Skeletal muscle tissue (tissue), 3 donors: ENCODE measurements at regions not wholly inside any gene's neighbourhood (a gene's known extent, or its start where the extent isn't known, plus 50 kb on each side); places are given as distances from the start of the nearest gene placed in this dataset.
"Not testable (repeated sequence)": the region's sequence is repeated elsewhere in the genome, so short reads cannot be mapped to it uniquely, and the experiment has no call there.

Experiments
- H3K27ac ChIP-seq: one replicate; pipeline ENCODE4 v1.7.0; 2013; ENCODE audit warnings: mild to moderate bottlenecking, low read depth, low read length, inconsistent platforms
- H3K27me3 ChIP-seq, 3 donors: one replicate each; pipeline ENCODE4 v1.7.0; 2013; ENCODE audit warnings: low read length in 3 of 3; ENCODE audit not compliant: control insufficient read depth in 3 of 3, insufficient read depth in 3 of 3
- H3K36me3 ChIP-seq, 3 donors: one replicate each; pipeline ENCODE4 v1.7.0; 2013; ENCODE audit warnings: low read length in 3 of 3; ENCODE audit not compliant: control insufficient read depth in 3 of 3, insufficient read depth in 3 of 3
- H3K4me1 ChIP-seq, 3 donors: one replicate each; pipeline ENCODE4 v1.7.0; 2013; ENCODE audit warnings: low read length in 3 of 3, mild to moderate bottlenecking in 3 of 3; ENCODE audit not compliant: control insufficient read depth in 3 of 3, insufficient read depth in 3 of 3
- H3K4me3 ChIP-seq, 3 donors: one replicate each; pipeline ENCODE4 v1.7.0; 2013; ENCODE audit warnings: low read length in 3 of 3
- H3K9ac ChIP-seq, 3 donors: one replicate each; pipeline ENCODE4 v1.7.0; 2013; ENCODE audit warnings: low read length in 3 of 3, mild to moderate bottlenecking in 3 of 3, moderate library complexity in 2 of 3, low read depth in 1 of 3
- H3K9me3 ChIP-seq, 3 donors: one replicate each; pipeline ENCODE4 v1.7.0; 2013; ENCODE audit warnings: low read length in 3 of 3; ENCODE audit not compliant: control insufficient read depth in 3 of 3
- donor health status: Osteomylitis.

GRCh38 chr2:72021371-72021770, 126.3 kb downstream of the CYP26B1 start:
- not testable (repeated sequence) for H3K4me1 ChIP-seq, H3K27ac ChIP-seq

GRCh38 chr2:72015266-72015665, 132.4 kb downstream of the CYP26B1 start:
- no peaks in the 10 kb centered on the region for H3K4me1 ChIP-seq
- H3K27ac ChIP-seq: no peak overlapping the region
- no peak overlapping the region for H3K9ac ChIP-seq
- no peak overlapping the region for H3K4me3 ChIP-seq
- no peaks in the 10 kb centered on the region for H3K36me3 ChIP-seq
- no peaks in the 10 kb centered on the region for H3K9me3 ChIP-seq
- H3K27me3 ChIP-seq: peaks cover 0 to 10% (median 7%) of the 10 kb centered on the region in 3 donors

More at GRCh38 chr2:72021371-72021770, 126.3 kb downstream of the CYP26B1 start:
- not testable (repeated sequence) for H3K36me3 ChIP-seq, H3K9me3 ChIP-seq, H3K4me3 ChIP-seq, H3K9ac ChIP-seq, H3K27me3 ChIP-seq

- Histone ChIP-seq H3K9ac (no peak overlapping the region), H3K4me3 (no peak overlapping the region)
Measured at GRCh38 chr2:72014831-72015230, 132.8 kb downstream of the CYP26B1 start.

GRCh38 chr2:72013726-72014125, 133.9 kb downstream of the CYP26B1 start:
- Histone ChIP-seq H3K27ac (no peak overlapping the region), H3K27me3 (peaks cover 0 to 10% (median 7%) of the 10 kb centered on the region in 3 donors), H3K9me3 (no peaks in the 10 kb centered on the region)

More at GRCh38 chr2:72014831-72015230, 132.8 kb downstream of the CYP26B1 start:
- peaks cover 0 to 10% (median 7%) of the 10 kb centered on the region in 3 donors for H3K27me3 ChIP-seq
- no peak overlapping the region for H3K27ac ChIP-seq
- H3K36me3 ChIP-seq: no peaks in the 10 kb centered on the region
- H3K9me3 ChIP-seq: no peaks in the 10 kb centered on the region
- no peaks in the 10 kb centered on the region for H3K4me1 ChIP-seq

GRCh38 chr2:72012886-72013574, 134.6 kb downstream of the CYP26B1 start:
- Histone ChIP-seq H3K36me3 (no peaks in the 10 kb centered on the region), H3K27ac (no peak overlapping the region), H3K9ac (no peak overlapping the region), H3K9me3 (no peaks in the 10 kb centered on the region), H3K4me3 (no peak overlapping the region), H3K27me3 (peaks cover 0 to 10% (median 7%) of the 10 kb centered on the region in 3 donors), H3K4me1 (no peaks in the 10 kb centered on the region)

More at GRCh38 chr2:72013726-72014125, 133.9 kb downstream of the CYP26B1 start:
- Histone ChIP-seq H3K36me3 (no peaks in the 10 kb centered on the region), H3K4me3 (no peak overlapping the region), H3K4me1 (no peaks in the 10 kb centered on the region), H3K9ac (no peak overlapping the region)

GRCh38 chr2:72011791-72012190, 135.9 kb downstream of the CYP26B1 start:
- Histone ChIP-seq H3K27me3 (peaks cover 0 to 10% (median 7%) of the 10 kb centered on the region in 3 donors), H3K27ac (no peak overlapping the region), H3K4me1 (no peaks in the 10 kb centered on the region), H3K36me3 (no peaks in the 10 kb centered on the region), H3K4me3 (no peak overlapping the region), H3K9me3 (no peaks in the 10 kb centered on the region), H3K9ac (no peak overlapping the region)

GRCh38 chr2:72011370-72011689, 136.3 kb downstream of the CYP26B1 start:
- Histone ChIP-seq H3K4me3 (no peak overlapping the region), H3K27ac (no peak overlapping the region), H3K27me3 (peaks cover 0 to 10% (median 7%) of the 10 kb centered on the region in 3 donors), H3K36me3 (no peaks in the 10 kb centered on the region), H3K9me3 (no peaks in the 10 kb centered on the region), H3K4me1 (no peaks in the 10 kb centered on the region), H3K9ac (no peak overlapping the region)

GRCh38 chr2:72010647-72011369, 136.9 kb downstream of the CYP26B1 start:
- Histone ChIP-seq H3K27ac (no peak overlapping the region), H3K4me3 (no peak overlapping the region), H3K9ac (no peak overlapping the region), H3K27me3 (peaks cover 0 to 10% (median 7%) of the 10 kb centered on the region in 3 donors), H3K4me1 (no peaks in the 10 kb centered on the region), H3K9me3 (no peaks in the 10 kb centered on the region), H3K36me3 (no peaks in the 10 kb centered on the region)

- H3K9me3 ChIP-seq: no peaks in the 10 kb centered on the region
- no peak overlapping the region for H3K4me3 ChIP-seq
- no peak overlapping the region for H3K27ac ChIP-seq
- H3K4me1 ChIP-seq: no peaks in the 10 kb centered on the region
- H3K36me3 ChIP-seq: no peaks in the 10 kb centered on the region
- H3K27me3 ChIP-seq: peaks cover 0 to 10% (median 7%) of the 10 kb centered on the region in 3 donors
- H3K9ac ChIP-seq: no peak overlapping the region
Measured at GRCh38 chr2:72008608-72009007, 139.1 kb downstream of the CYP26B1 start.

- Histone ChIP-seq H3K36me3 (no peaks in the 10 kb centered on the region), H3K9me3 (no peaks in the 10 kb centered on the region), H3K27me3 (peaks cover 0 to 8% (median 7%) of the 10 kb centered on the region in 3 donors), H3K4me3 (no peak overlapping the region), H3K9ac (no peak overlapping the region), H3K4me1 (no peaks in the 10 kb centered on the region), H3K27ac (no peak overlapping the region)
Measured at GRCh38 chr2:72007402-72007801, 140.3 kb downstream of the CYP26B1 start.
